NCI-H2227 treated with DMSO at 0.1 percent for 48 hours (cell line): ENCODE measurements at regions not wholly inside any gene's neighbourhood (a gene's known extent, or its start where the extent isn't known, plus 50 kb on each side); places are given as distances from the start of the nearest gene placed in this dataset.
"Not testable (repeated sequence)": the region's sequence is repeated elsewhere in the genome, so short reads cannot be mapped to it uniquely, and the experiment has no call there.

ENCODE experiments used
- DNase-seq: peaks from one replicate; lab custom pipeline; 2025; lab: John Stamatoyannopoulos, UW

DNA sequence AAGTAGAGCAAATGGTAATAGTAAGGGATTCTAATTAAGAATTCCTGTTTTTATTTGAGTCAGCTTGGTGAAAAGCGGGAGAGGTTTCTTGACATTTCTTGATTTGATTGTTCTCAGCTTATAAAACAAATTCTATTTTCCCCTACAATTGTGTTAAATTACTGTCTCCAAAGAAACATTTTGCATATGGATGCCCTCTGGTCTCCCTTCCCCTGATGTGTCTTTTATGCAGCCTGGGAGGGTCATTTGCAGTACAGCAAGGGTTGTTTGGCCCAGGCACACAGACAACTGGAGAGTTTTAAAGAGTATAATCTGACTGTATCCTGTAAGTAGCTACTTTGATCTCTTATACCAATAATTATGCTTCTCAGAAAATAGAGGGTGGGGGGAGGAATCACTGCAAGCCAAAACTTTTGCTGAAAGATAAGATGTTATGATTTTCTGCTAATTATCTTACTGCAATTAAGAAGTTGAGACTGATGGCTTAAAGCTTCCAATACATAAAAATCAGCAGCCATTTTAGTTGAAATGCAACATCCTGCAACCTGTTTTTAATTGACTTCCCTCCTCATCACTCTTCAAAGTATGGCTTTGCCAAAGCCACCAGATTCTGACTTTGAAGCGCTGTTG is 204.1 kb upstream of the SEMA6A start:
- no peak for DNase-seq

DNA sequence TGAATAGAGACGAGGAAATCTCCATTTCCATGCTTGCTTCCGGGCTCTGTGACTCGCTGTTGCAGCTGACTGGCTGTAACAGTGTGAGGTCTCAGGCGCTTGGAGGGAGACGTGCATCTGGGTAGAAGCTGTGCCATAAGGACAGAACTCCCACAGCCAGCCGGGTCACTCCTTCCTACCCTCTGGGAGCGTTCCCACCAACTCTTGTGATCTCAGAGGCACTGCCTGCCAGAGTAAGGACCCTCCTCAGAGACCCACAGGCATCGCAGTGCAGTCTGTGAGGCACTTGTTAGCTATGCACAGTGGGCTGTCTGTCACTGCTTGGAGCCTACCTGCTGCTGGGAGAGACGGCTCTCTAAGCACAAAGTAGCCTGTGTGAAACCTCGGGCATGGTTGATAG is 203.4 kb upstream of the SEMA6A start:
- peak; percentile 9 for DNase-seq

DNA sequence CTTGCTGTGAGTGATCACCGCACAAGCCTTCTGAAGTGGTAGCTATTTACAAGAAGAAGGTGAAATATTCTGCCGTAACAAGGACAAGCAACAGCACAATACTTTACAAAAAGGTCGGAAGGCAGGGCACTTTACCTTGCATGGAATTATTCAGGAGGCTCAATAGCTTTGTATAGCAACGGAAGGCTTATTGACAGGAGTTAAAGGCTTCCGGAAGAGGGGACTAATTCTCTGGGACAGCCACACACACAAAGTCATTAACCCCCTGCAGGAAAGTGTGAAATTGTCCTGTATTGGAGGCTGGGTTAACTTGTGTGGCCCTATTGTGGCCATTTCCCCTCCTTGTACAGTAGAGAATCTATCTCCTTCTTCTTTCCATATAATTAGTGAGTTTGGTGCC is 199.3 kb upstream of the SEMA6A start:
- DNase-seq, result no peak

DNA sequence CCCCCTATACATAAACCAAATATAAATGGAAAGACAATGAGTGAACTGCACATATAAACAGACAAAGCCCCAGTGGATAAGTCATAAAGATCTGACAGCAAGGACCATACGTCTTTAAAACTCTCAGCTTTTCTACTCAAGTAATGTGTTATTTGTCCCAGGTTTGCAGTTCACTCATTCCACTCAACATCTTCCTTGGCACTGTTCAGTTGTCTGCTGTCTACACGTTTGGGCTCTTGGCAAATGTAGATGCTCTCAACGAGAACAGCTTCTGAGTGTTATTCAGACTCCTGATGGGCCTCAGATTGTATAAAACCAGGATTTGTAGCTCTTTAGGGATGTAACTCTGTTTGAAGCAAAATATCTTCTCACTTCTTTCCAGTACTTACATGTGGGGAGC is 198.2 kb upstream of the SEMA6A start:
- DNase-seq, result no peak

DNA sequence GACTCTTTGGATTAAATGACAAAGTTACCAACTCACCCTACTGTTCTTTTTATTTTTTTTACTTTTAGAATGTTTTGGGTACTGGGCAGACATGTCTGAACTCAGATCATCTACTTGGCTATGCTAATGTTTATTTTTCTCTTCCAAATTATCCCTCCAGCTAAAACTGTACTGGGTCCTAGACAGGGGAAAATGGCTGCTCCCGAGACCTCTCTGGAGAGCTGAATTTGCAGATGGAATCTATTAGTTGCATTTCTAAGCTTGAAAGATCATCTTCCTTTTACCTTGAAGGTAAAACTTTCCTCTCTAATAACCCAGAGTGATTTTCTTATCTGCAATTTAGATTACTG is 197.5 kb upstream of the SEMA6A start:
- DNase-seq, result no peak

DNA sequence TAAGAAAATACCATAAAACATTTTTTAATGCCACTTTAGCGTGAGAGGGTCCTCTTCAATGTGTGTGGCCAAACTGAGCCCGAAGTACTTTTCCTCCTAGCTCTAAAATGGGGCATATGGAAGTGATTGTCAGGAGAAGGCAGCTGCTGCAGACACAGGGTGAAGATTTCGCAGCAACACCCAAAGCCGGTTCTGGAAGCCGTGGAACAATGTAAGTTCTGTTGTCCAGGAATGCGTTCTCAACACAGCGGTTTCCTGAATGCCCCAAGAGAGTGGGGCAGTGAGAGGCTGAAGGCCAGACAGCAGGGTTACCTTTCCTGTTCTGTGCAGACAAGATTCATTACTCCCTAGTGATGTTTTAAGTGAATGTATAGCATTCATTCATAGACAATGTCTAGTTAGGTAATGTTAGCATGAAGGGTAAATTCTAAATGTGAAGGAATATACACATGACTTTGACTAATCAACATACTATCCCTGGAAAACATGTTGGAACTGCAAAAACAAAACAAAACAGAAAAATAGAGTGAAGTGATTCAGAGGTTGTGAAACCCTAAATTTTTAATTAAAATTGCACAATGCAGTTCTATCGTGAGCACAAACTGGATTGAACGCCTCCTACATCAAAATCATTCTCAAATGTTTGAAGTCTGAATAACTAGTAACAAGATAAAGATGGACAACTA is 197.0 kb upstream of the SEMA6A start:
- DNase-seq, result no peak

DNA sequence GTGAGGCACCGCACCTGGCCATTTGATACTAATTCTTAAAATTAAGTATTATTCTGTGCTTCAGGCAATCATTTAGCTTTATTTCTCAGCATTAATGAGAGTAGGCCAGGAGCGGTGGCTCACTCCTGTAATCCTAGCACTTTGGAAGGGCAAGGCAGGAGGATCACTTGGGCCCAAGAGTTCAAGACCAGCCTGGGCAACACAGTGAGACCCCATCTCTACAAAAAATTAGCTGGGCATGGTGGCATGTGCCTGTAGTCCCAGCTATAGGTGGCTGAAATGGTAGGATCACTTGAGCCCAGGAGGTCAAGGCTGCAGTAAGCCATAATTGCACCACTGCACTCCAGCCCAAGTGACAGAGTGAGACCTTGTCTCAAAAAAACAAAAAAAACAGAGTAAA is 195.3 kb upstream of the SEMA6A start:
- not testable (repeated sequence) for DNase-seq

DNA sequence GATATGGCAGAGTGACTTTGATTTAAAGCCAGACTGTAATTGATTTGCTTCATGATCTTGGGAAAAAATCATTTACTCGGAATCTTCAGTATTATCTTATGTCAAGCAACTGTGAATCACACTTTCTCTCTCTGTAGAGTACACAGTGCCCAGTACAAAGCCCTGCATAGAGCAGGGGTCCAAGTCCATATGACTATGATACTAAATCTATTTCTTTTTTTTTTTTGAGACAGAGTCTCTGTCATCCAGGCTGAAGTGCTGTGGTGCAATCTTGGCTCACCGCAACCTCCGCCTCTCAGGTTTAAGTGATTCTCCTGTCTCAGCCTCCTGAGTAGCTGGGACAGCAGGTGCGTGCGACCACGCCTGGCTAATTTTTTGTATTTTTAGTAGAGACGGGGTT is 194.8 kb upstream of the SEMA6A start:
- DNase-seq, result no peak

DNA sequence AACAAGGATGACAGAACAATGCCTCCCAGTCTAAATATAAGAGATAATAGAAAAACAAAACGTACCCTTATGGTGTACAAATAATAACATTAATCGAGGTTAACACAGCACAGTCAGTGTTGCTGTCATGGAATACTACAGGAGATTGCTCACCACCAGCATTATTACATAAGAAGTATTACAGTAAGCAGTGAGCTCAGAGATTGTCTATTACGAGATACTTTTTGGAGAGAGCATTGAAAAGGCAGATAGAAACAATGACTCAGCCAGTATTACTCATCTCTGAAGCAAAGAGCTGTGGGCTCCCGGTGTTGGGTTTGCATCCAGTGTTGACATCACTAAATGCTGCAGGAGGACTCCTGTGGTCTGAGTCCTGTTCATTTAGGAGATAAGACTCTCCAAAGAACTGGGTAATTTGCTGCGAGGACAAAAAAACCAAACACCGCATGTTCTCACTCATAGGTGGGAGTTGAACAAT is 191.9 kb upstream of the SEMA6A start:
- DNase-seq, result no peak

DNA sequence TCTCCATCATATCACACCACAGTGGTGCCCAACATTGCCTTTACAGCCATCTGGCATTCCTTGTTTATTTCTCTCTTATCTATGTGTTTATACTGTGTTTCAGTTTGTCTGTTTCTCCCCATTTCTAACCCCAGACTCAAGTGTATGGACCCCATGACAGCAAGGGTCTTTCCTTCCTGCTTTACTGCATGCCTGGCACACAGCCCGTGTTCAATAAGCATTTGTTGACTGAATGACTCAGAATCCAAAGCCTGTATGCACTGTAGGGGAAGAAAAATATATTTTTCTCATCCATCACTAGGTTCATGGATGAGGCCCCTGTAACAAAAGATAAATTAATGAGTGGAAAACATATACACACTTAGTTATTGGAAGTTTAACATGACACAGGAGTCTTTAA is 190.8 kb upstream of the SEMA6A start:
- DNase-seq, result no peak

DNA sequence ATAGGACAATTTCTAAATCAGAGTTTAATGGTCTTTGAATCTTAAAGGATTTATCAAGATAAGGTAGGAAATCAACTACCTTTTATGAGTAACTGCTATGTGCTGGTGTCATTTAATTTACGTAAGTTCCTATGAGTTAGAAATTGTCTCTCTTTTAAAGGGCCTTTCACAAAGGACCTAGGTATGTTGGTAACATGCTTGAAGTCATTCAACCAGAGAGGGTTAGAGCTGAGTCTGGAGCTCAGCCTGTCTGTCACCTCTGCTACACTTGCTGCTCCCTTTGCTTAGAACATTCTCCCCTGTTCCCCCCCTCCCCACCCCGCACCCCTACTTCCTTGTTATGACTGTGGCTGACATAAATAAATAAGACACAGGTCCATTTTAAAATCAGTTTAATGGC is 190.3 kb upstream of the SEMA6A start:
- DNase-seq, result no peak

DNA sequence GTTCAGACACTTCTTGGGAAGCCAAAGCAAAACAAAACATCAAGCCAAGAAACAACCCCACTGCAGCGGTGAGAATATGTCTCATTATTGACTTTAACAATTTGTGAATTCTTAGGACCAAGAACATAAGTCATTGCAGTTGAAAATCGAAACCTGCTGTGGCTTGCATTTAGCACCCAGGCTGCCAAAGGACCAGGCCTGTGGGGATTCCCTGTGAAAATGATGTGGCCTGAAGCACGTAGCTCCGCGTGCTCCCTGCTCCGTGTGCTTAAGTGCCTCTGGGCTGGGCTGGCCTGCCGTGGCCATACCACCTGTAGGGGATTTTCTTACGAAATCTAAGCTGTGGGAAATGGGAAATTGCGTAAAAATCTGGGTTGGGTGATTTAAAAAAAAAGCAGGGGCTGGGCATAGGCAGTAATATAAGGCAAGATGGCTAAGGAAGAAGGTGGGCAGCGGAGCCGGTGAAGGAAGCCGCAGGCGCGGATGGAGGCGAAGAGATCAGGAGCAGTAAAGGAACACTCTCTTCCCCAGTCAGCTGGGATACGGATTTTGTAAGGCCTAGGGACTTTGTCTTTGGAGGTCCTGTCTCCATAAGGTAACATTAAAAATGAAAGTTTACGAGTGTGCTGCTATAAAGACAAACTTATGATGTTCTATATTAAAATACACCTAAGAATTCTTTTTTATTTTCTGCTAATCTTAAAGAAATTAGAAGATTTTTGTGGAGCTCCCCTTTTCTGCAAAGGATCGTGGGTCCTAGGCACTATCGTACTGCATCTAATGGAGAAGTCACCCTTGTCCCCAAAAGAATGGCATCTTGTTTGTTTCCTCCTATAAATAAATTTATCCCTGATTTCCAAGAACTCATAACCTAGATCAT is 189.6 kb upstream of the SEMA6A start:
- no peak for DNase-seq

DNA sequence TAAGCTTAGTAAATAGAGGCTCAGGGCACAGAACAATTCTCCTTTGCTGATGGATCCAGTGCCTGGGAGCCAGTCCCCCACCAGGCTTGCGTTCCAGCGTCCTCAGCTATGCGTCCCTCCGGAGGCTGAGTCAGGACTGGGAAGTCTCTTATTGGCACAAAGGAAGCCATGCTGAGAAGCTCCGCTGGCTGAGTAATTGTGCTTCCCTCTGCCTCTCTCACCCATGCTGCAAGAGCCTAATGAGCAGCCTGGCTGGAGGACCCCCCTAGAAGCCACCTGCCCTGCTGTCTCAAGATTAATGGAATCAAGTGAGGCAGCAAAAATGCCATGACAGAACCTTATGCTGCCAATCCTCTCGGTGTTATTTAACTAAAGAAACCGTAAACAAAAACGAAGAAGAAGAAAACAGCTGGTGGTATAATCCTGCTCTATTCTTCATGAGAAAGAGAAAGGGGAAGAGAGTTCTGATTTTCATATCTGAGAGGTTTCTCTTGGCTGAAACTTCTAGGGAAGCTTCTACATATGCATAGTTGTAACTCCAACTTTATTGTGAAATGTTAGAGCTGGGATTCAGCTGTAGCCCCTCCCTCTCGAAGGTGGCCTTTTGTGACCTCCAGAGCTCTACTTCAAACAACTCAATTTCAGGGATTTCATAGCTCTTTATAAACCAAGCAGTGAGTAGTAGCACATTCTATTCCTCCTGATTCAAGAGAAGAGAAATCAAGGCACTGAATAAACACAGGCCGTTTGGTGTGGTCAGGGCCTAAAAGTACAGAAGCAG is 185.4 kb upstream of the SEMA6A start:
- DNase-seq, result no peak

DNA sequence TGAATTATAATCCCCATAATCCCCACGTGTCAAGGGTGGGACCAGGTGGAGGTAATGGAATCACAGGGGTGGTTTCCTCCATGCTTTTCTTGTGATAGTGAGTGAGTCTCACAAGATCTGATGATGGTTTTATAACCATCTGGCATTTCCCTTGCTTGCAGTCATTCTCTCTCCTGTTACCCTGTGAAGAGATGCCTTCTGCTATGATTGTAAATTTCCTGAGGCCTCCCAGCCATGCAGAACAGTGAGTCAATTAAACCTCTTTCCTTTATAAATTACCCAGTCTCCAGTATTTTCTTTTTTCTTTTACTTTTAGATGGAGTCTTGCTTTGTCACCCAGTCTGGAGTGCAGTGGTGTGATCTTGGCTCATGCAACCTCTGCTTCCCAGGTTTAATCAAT is 182.7 kb upstream of the SEMA6A start:
- DNase-seq, result no peak

DNA sequence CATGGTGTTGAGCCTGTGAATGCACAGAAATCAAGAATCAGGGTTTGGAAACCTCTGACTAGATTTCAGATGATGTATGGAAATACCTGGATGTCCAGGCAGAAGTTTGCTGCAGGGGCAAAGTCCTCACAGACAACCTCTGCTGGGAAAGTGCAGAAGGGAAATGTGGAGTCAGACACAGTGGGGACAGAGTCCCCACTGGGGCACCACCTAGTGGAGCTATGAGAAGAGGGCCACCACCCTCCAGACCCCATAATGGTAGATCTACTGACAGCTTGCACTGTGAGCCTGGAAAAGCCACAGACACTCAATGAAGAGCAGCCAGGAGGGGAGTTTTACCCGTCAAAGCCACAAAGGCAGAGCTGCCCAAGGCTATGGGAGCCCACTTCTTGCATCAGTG is 181.9 kb upstream of the SEMA6A start:
- no peak for DNase-seq

DNA sequence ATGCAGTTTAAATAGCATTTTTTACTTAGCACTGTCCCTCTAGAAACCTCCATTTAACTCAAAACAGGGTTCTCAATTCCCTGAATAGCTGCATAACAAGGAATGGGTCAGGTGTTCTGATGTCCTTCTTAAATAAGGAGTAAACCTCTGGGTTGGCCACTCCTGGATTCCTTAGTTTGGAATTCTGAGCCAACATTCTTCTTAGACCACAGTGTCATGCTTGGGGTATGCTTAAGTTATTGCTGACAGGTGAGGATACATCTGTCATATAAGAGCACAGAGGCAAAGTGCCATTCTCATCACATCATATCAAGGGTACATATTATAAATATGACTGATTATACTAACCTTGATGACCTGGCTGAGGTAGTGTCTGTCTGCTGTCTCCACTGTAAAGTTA is 179.9 kb upstream of the SEMA6A start:
- DNase-seq, result no peak

DNA sequence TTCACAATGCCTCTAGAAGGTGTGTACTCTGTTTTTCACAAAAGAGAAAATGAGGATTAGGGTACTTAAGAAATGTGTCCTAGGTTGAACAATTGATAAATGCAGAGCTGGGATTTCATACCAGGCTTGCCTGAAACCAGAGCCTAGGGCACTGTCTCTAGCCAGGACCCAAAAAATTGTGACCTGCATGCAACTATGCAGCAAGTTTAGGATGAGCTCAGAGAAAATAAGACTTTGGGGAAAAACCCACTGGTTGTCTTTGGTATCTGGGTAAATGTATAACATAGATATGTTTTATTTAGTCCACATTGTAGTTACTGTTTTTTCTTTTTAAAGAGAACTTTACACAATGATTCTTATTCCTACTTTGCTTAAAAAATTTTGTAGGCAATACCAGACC is 177.1 kb upstream of the SEMA6A start:
- no peak for DNase-seq

DNA sequence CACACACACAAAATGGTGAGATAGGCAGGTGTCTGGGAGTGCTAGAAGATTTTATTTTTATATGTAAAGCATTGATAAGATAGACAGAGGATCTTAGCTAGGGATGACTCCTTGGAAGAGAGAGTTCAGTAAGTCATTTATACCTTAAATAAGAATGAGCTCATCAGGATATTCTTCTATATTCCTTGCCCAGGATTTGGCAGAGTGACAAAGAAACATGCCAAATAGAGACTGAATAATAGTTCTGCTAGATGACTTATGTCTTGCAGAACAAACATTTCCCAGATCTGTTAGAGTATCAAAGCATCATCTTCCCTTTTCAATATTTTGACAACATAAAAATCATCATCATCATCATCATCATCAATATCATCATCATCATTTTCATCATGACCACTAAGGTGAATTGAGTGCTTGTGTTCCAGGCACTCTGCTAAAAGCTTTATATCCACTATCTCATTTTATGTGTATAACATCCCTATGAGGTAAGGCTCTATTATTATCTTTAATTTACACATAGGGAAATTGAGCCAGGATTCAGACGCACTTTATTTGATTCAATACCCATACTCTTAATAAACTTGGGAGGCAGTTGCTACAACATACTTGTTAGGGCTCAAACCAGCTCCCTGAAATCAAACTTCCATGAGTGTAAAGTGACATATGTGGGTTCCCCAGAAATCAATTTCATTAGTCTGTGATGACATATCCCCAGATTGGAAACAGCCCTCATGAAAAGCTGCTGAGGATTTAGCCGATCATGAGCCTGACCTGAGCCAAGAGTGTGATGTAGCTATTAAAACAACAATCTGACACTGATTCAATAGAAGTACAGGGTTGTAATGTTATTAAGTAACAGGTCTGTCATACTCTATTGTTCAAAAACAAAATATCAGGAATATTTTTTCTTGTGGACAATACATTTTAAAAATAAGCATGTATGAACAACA is 176.3 kb upstream of the SEMA6A start:
- no peak for DNase-seq

DNA sequence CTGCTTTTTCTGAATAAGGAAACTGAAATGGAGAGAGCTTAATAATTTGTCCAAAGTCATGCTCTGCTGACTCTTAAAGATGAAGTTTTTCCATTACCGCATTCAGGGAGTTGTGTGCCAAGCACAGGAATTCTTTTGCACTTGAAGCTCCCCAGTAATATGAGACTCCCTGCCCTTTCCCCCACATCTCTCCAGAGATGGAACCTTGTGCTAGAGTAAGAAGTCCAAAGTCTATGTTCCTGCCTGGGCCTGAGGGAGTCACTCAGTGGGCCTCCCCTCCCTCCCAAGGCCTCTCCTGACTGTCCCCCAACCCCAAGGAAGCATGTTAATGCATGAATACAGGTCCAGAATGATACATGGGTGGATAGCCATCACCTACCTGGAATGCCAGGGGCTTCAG is 173.3 kb upstream of the SEMA6A start:
- no peak for DNase-seq

DNA sequence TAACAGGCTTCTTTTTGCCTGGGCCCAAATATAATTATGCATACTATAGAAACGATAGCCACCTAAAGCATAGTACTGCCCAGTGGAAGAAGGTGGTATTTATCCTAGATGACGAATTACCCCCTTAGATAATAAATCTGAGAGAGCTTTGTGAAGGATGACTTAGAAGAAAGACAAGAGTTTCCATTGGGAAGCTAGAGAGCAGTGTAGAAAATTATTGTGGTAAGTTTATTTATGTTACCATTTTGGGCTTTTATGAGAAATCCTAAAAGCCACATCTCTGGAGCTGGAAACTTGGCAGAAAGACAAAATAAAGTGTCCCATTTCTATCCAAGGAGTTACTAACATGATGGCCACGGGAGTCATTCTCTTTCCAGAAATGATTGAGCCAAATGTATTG is 172.0 kb upstream of the SEMA6A start:
- peak; percentile 1 for DNase-seq

DNA sequence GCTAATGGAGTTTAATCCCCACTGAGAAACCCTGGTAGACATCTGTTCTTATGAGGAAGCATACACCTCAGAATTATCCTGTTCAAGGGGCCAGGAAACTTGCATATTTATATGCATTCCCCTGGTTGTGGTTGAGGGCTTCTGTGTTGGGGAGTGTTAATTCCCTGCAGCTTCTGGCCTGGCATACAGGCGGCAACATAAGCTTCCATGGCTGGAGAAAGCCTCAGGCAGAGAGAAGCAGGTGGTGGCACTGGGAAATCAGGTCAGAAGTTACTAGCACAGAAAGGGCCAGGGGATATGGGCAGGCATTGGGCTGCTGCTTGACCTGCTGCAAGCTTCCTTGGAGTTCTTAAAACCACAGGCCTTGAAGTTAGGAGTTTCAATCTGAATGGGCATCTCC is 166.1 kb upstream of the SEMA6A start:
- no peak for DNase-seq
